HepG2 (cell line): ENCODE measurements at regions not wholly inside any gene's neighbourhood (a gene's known extent, or its start where the extent isn't known, plus 50 kb on each side); places are given as distances from the start of the nearest gene placed in this dataset.

Experiments
- ATAC-seq: fragments of 200-7000 bp; cut with Tn5 transposase; 3 replicates; pipeline ENCODE4 v1.9.1; 2020; ENCODE audit warnings: mild to moderate bottlenecking, moderate library complexity
- BruUV-seq: library from RNA; stranded (reverse); fragments of 400-500 nt; replicated peaks from 2 replicates; lab custom pipeline; 2021; lab: Mats Ljungman, UMichigan
- CTCF ChIA-PET: fragments of 300-600 bp; formaldehyde crosslinking; extraction: SDS; loops from one replicate; lab custom pipeline; 2021; ENCODE audit warnings: low total read pairs, inconsistent platforms, low intra/inter-chr PET ratio; lab: Yijun Ruan, JAX
- POLR2A ChIA-PET: fragments of 350-600 bp; sonication (Branson Sonifier 250); formaldehyde crosslinking; loops from one replicate; lab custom pipeline; 2020; ENCODE audit warnings: antibody characterized with exemption, inconsistent platforms; lab: Yijun Ruan, JAX
- DNase-seq: peaks from one replicate; pipeline ENCODE4 v3.0.0-alpha.2; 2015; ENCODE audit warnings: low spot score
- FAIRE-seq: peaks from 3 replicates; lab custom pipeline; 2011; peaks lifted over from hg19 to GRCh38; lab: Jason Lieb, UNC
- H2AFZ ChIP-seq: one replicate; pipeline ENCODE4 v1.6.1; 2011; ENCODE audit warnings: low read length, inconsistent platforms
- H3K27ac ChIP-seq: fragments of 300-600 bp; 3 replicates; pipeline ENCODE4 v1.8.0; 2011; ENCODE audit warnings: mixed run types, mild to moderate bottlenecking, mixed read lengths, low read length, inconsistent platforms; ENCODE audit not compliant: insufficient read depth; ENCODE audit errors: extremely low read length
- H3K27me3 ChIP-seq, 2 experiments: fragments of 200-600 bp in 1 of 2; 2 replicates in 1 of 2; 3 replicates in 1 of 2; pipeline versions ENCODE4 v1.6.0 to v1.8.0; 2011; ENCODE audit warnings: low read length in 2 of 2, mild to moderate bottlenecking in 2 of 2, moderate library complexity in 2 of 2, inconsistent platforms in 1 of 2; ENCODE audit not compliant: insufficient read depth in 2 of 2, control insufficient read depth in 1 of 2
- H3K36me3 ChIP-seq, 2 experiments: fragments of 200-600 bp in 1 of 2; replicated peaks in 1 of 2; 2 replicates in 1 of 2; 3 replicates in 1 of 2; pipeline versions ENCODE4 v1.5.1 to v1.8.0; 2011; ENCODE audit warnings: low read length in 2 of 2, inconsistent platforms in 1 of 2; ENCODE audit not compliant: insufficient read depth in 2 of 2, control insufficient read depth in 1 of 2
- H3K4me1 ChIP-seq: 2 replicates; pipeline ENCODE4 v1.5.1; 2012; ENCODE audit warnings: low read length, inconsistent platforms; ENCODE audit not compliant: insufficient read depth
- H3K4me2 ChIP-seq: 2 replicates; pipeline ENCODE4 v1.6.0; 2011; ENCODE audit warnings: low read depth, low read length, inconsistent platforms
- H3K4me3 ChIP-seq, 3 experiments: fragments of 200-600 bp in 1 of 3; sonication (generic), shearing (Covaris generic) in 1 of 3; replicated peaks in 1 of 3; 2 replicates each; pipeline ENCODE4 v1.5.1; 2011 to 2016; ENCODE audit warnings: low read length in 3 of 3, inconsistent platforms in 2 of 3, low read depth in 2 of 3, mild to moderate bottlenecking in 2 of 3, control low read depth in 1 of 3, mixed read lengths in 1 of 3; ENCODE audit not compliant: insufficient read depth in 1 of 3
- H3K79me2 ChIP-seq: one replicate; pipeline ENCODE4 v1.6.1; 2011; ENCODE audit warnings: low read length, inconsistent platforms; ENCODE audit not compliant: insufficient read depth
- H3K9ac ChIP-seq: 2 replicates; pipeline ENCODE4 v1.6.0; 2011; ENCODE audit warnings: mild to moderate bottlenecking, low read depth, low read length, inconsistent platforms; ENCODE audit not compliant: insufficient read depth
- H3K9me3 ChIP-seq: 2 replicates; pipeline ENCODE4 v1.5.1; 2012; ENCODE audit warnings: mild to moderate bottlenecking, low read length
- H4K20me1 ChIP-seq: 2 replicates; pipeline ENCODE4 v1.6.0; 2011; ENCODE audit warnings: inconsistent platforms, mild to moderate bottlenecking, low read length, moderate library complexity; ENCODE audit not compliant: insufficient read depth
- ATF5 ChIP-seq: sonication (generic); formaldehyde crosslinking; IDR thresholded peaks from 2 replicates; pipeline ENCODE4 v1.4.0; 2020; ENCODE audit warnings: mild to moderate bottlenecking, low read depth, missing genetic modification reagents
- CREB3 ChIP-seq: sonication (generic); formaldehyde crosslinking; IDR thresholded peaks from 2 replicates; pipeline ENCODE4 v1.5.0; 2020; ENCODE audit warnings: missing genetic modification reagents
- CREBL2 ChIP-seq: sonication (generic); formaldehyde crosslinking; IDR thresholded peaks from 2 replicates; pipeline ENCODE4 v1.8.1; 2023; ENCODE audit warnings: missing genetic modification reagents, mild to moderate bottlenecking, borderline replicate concordance
- EP300 ChIP-seq, 3 experiments: sonication (generic) in 1 of 3; formaldehyde crosslinking in 1 of 3; IDR thresholded peaks; 2 replicates each; pipeline versions ENCODE4 v1.5.1 to v1.6.1; 2011 to 2020; ENCODE audit warnings: low read depth in 2 of 3, low read length in 2 of 3, borderline replicate concordance in 1 of 3, improper control_type of control experiment in 1 of 3, mild to moderate bottlenecking in 1 of 3, missing genetic modification reagents in 1 of 3, moderate library complexity in 1 of 3
- ERF ChIP-seq: IDR thresholded peaks from 2 replicates; pipeline ENCODE4 v1.6.1; 2018; ENCODE audit warnings: missing biosample characterization, missing genetic modification reagents
- SOX6 ChIP-seq, 2 experiments: fragments of 450-650 bp in 1 of 2; sonication (generic) in 1 of 2; formaldehyde crosslinking in 1 of 2; IDR thresholded peaks; 2 replicates each; pipeline versions ENCODE4 v1.4.0 to v1.6.1; 2017 to 2020; ENCODE audit warnings: antibody characterized with exemption in 1 of 2, mild to moderate bottlenecking in 1 of 2, missing genetic modification reagents in 1 of 2
- TBP ChIP-seq: sonication (generic); formaldehyde crosslinking; IDR thresholded peaks from 2 replicates; pipeline ENCODE4 v1.5.0; 2020; ENCODE audit warnings: missing genetic modification reagents
- ZBTB49 ChIP-seq: sonication (generic); formaldehyde crosslinking; IDR thresholded peaks from 2 replicates; pipeline ENCODE4 v1.4.0; 2020; ENCODE audit warnings: missing genetic modification reagents, borderline replicate concordance
- ZNF276 ChIP-seq: sonication (generic); formaldehyde crosslinking; IDR thresholded peaks from 2 replicates; pipeline ENCODE4 v1.4.0; 2020; ENCODE audit warnings: mild to moderate bottlenecking, low read depth, missing genetic modification reagents
- ZNF367 ChIP-seq: sonication (generic); formaldehyde crosslinking; IDR thresholded peaks from 2 replicates; pipeline ENCODE4 v1.4.0; 2020; ENCODE audit warnings: missing genetic modification reagents, borderline replicate concordance
- WGBS: methylation state at CpG from one replicate; pipeline ENCODE4 v1.1.6; 2017; ENCODE audit warnings: low lambda C conversion rate; 5-methylcytosine and 5-hydroxymethylcytosine counted together
- in situ Hi-C: cut with HindIII; loops from 2 replicates; pipeline ENCODE4 v1.10.0; 2017; ENCODE audit warnings: low pct_unique_long_range_greater_than_20kb; ENCODE audit not compliant: extremely low pct_ligation_motif_present
- intact Hi-C: fragments of 100-400 bp; cut with micrococcal nuclease; formaldehyde crosslinking; loops from one replicate; pipeline ENCODE4 v1.10.0; 2022; ENCODE audit not compliant: unreplicated experiment

- POLR2A ChIA-PET = no interaction called here
- intact Hi-C loops = no loop called here
- no peaks in the 10 kb centered on the region for H4K20me1 ChIP-seq
Measured at GRCh38 chr1:232689711-232690110, 59.8 kb upstream of the SIPA1L2 start.

GRCh38 chr1:232690285-232690935 is 60.5 kb upstream of the SIPA1L2 start:
- 43% methylated on average over 7 of the region's 8 CpGs for WGBS
- H3K9ac ChIP-seq = no peak overlapping the region
- H3K9me3 ChIP-seq = no peaks in the 10 kb centered on the region
- H3K79me2 ChIP-seq = no peaks in the 10 kb centered on the region
- no peak overlapping the region for H3K4me2 ChIP-seq
- FAIRE-seq (no peak), DNase-seq (no peak), ATAC-seq (no peak)
- in situ Hi-C loops (no loop called here), intact Hi-C loops (no loop called here)
- no peak overlapping the region for H3K27ac ChIP-seq
- H3K4me1 ChIP-seq = no peaks in the 10 kb centered on the region
- 0 out of 5 replicates have a peak, but pooled peaks cover 0 to 4% of the 10 kb centered on the region in 2 experiments for H3K27me3 ChIP-seq
- ChIA-PET POLR2A (no interaction called here), CTCF (no interaction called here)
- no peak overlapping the region for H3K4me3 ChIP-seq
- H4K20me1 ChIP-seq = no peaks in the 10 kb centered on the region
- no TSS peak for BruUV-seq
- H2AFZ ChIP-seq = no peak overlapping the region
- no peaks in the 10 kb centered on the region for H3K36me3 ChIP-seq
- TF ChIP-seq ERF (CRISPR knock-in tag) (no peak), SOX6 (IDR thresholded peaks at IDR 0.05) (no peak), SOX6 (CRISPR knock-in tag; IDR thresholded peaks at IDR 0.05) (no peak), ZBTB49 (CRISPR knock-in tag) (no peak), ATF5 (CRISPR knock-in tag) (no peak), TBP (CRISPR knock-in tag) (no peak), ZNF367 (CRISPR knock-in tag) (no peak), CREBL2 (CRISPR knock-in tag) (no peak), ZNF276 (CRISPR knock-in tag) (no peak)

More at GRCh38 chr1:232689711-232690110, 59.8 kb upstream of the SIPA1L2 start:
- TF ChIP-seq EP300 (IDR thresholded peaks at IDR 0.05; ENCODE audit: low read depth in 2 of 2, low read length in 2 of 2) = no peak
- TF ChIP-seq EP300 (CRISPR knock-in tag; IDR thresholded peaks at IDR 0.05; ENCODE audit: borderline replicate concordance) = no peak
- TF ChIP-seq CREB3 = no peak
- no peak for FAIRE-seq
- WGBS = 9% methylated on average over 3 of the region's 3 CpGs
- no peaks in the 10 kb centered on the region for H3K9me3 ChIP-seq
- H2AFZ ChIP-seq = no peak overlapping the region
- H3K36me3 ChIP-seq = no peaks in the 10 kb centered on the region
- CTCF ChIA-PET = no interaction called here
- in situ Hi-C loops = no loop called here
- no peaks in the 10 kb centered on the region for H3K4me1 ChIP-seq
- no TSS peak for BruUV-seq
- no peak overlapping the region for H3K4me3 ChIP-seq
- H3K79me2 ChIP-seq = no peaks in the 10 kb centered on the region
- DNase-seq = no peak
- H3K27me3 ChIP-seq = 0 out of 5 replicates have a peak, but pooled peaks cover 0 to 4% of the 10 kb centered on the region in 2 experiments
- H3K4me2 ChIP-seq = no peak overlapping the region
- ATAC-seq = no peak
- H3K9ac ChIP-seq = no peak overlapping the region
- H3K27ac ChIP-seq = no peak overlapping the region
